ENCODE measurements at regions not wholly inside any gene's neighbourhood (a gene's known extent, or its start where the extent isn't known, plus 50 kb on each side); places are given as distances from the start of the nearest gene placed in this dataset.

- H3K4me2 ChIP-seq (ENCODE audit: low read length), result no peak overlapping the region
- TF ChIP-seq EZH2phosphoT487 (IDR thresholded peaks at IDR 0.05; ENCODE audit: low read depth), result no peak
- no peak for TF ChIP-seq CTCF (IDR thresholded peaks at IDR 0.05; ENCODE audit: low read depth, low read length)
- H3K9ac ChIP-seq (ENCODE audit: low read length), result no peak overlapping the region
- no peaks in the 10 kb centered on the region for H3K79me2 ChIP-seq (ENCODE audit: low read length)
- H4K20me1 ChIP-seq (ENCODE audit: insufficient read depth, low read length), result no peaks in the 10 kb centered on the region
- H3K36me3 ChIP-seq (replicated peaks; ENCODE audit: low read depth, low read length), result no peaks in the 10 kb centered on the region
- H2AFZ ChIP-seq (ENCODE audit: low read depth, low read length), result no peak overlapping the region
- H3K27me3 ChIP-seq (ENCODE audit: low read depth, low read length), result peaks cover 69% of the 10 kb centered on the region
- no peak overlapping the region for H3K4me3 ChIP-seq (ENCODE audit: low read length)
- H3K9me3 ChIP-seq (ENCODE audit: insufficient read depth, low read length), result no peaks in the 10 kb centered on the region
- no peak overlapping the region for H3K27ac ChIP-seq (ENCODE audit: low read length)
- no peaks in the 10 kb centered on the region for H3K4me1 ChIP-seq (ENCODE audit: low read length)
Measured at GRCh38 chr20:58138395-58138794, 90.1 kb downstream of the ANKRD60 start.

GRCh38 chr20:58137651-58138265 lies 90.7 kb downstream of the ANKRD60 start:
- H3K9ac ChIP-seq (ENCODE audit: low read length), result no peak overlapping the region
- TF ChIP-seq CTCF (IDR thresholded peaks at IDR 0.05; ENCODE audit: low read depth, low read length) (no peak), EZH2phosphoT487 (IDR thresholded peaks at IDR 0.05; ENCODE audit: low read depth) (no peak)
- no peak overlapping the region for H3K27ac ChIP-seq (ENCODE audit: low read length)
- no peaks in the 10 kb centered on the region for H3K9me3 ChIP-seq (ENCODE audit: insufficient read depth, low read length)
- H3K36me3 ChIP-seq (replicated peaks; ENCODE audit: low read depth, low read length), result no peaks in the 10 kb centered on the region
- H2AFZ ChIP-seq (ENCODE audit: low read depth, low read length), result no peak overlapping the region
- no peak overlapping the region for H3K4me3 ChIP-seq (ENCODE audit: low read length)
- H3K27me3 ChIP-seq (ENCODE audit: low read depth, low read length), result peaks cover 76% of the 10 kb centered on the region
- no peaks in the 10 kb centered on the region for H3K4me1 ChIP-seq (ENCODE audit: low read length)
- no peak overlapping the region for H3K4me2 ChIP-seq (ENCODE audit: low read length)
- H3K79me2 ChIP-seq (ENCODE audit: low read length), result no peaks in the 10 kb centered on the region
- H4K20me1 ChIP-seq (ENCODE audit: insufficient read depth, low read length), result no peaks in the 10 kb centered on the region

- no peaks in the 10 kb centered on the region for H3K4me1 ChIP-seq (ENCODE audit: low read length)
- no peak overlapping the region for H3K9ac ChIP-seq (ENCODE audit: low read length)
- H3K9me3 ChIP-seq (ENCODE audit: insufficient read depth, low read length), result no peaks in the 10 kb centered on the region
- H3K36me3 ChIP-seq (replicated peaks; ENCODE audit: low read depth, low read length), result no peaks in the 10 kb centered on the region
- no peak for TF ChIP-seq CTCF (IDR thresholded peaks at IDR 0.05; ENCODE audit: low read depth, low read length)
- TF ChIP-seq EZH2phosphoT487 (IDR thresholded peaks at IDR 0.05; ENCODE audit: low read depth), result no peak
- no peaks in the 10 kb centered on the region for H4K20me1 ChIP-seq (ENCODE audit: insufficient read depth, low read length)
- no peak overlapping the region for H3K27ac ChIP-seq (ENCODE audit: low read length)
- H2AFZ ChIP-seq (ENCODE audit: low read depth, low read length), result no peak overlapping the region
- no peaks in the 10 kb centered on the region for H3K79me2 ChIP-seq (ENCODE audit: low read length)
- H3K4me2 ChIP-seq (ENCODE audit: low read length), result no peak overlapping the region
- H3K4me3 ChIP-seq (ENCODE audit: low read length), result no peak overlapping the region
- peaks cover 81% of the 10 kb centered on the region for H3K27me3 ChIP-seq (ENCODE audit: low read depth, low read length)
Measured at GRCh38 chr20:58137236-58137635, 91.2 kb downstream of the ANKRD60 start.

- no peak overlapping the region for H3K27ac ChIP-seq (ENCODE audit: low read length)
- H3K4me2 ChIP-seq (ENCODE audit: low read length), result no peak overlapping the region
- H3K9me3 ChIP-seq (ENCODE audit: insufficient read depth, low read length), result no peaks in the 10 kb centered on the region
- H3K9ac ChIP-seq (ENCODE audit: low read length), result no peak overlapping the region
- no peak overlapping the region for H2AFZ ChIP-seq (ENCODE audit: low read depth, low read length)
- peaks cover 87% of the 10 kb centered on the region for H3K27me3 ChIP-seq (ENCODE audit: low read depth, low read length)
- H4K20me1 ChIP-seq (ENCODE audit: insufficient read depth, low read length), result no peaks in the 10 kb centered on the region
- no peaks in the 10 kb centered on the region for H3K4me1 ChIP-seq (ENCODE audit: low read length)
- TF ChIP-seq CTCF (IDR thresholded peaks at IDR 0.05; ENCODE audit: low read depth, low read length) (no peak), EZH2phosphoT487 (IDR thresholded peaks at IDR 0.05; ENCODE audit: low read depth) (no peak)
- H3K36me3 ChIP-seq (replicated peaks; ENCODE audit: low read depth, low read length), result no peaks in the 10 kb centered on the region
- H3K79me2 ChIP-seq (ENCODE audit: low read length), result no peaks in the 10 kb centered on the region
- H3K4me3 ChIP-seq (ENCODE audit: low read length), result no peak overlapping the region
Measured at GRCh38 chr20:58136149-58136484, 92.3 kb downstream of the ANKRD60 start.
